ENCODE measurements at regions not wholly inside any gene's neighbourhood (a gene's known extent, or its start where the extent isn't known, plus 50 kb on each side); places are given as distances from the start of the nearest gene placed in this dataset.
"Not testable (repeated sequence)": the region's sequence is repeated elsewhere in the genome, so short reads cannot be mapped to it uniquely, and the experiment has no call there.

GRCh38 chr19:30111021-30111855 is 169.2 kb downstream of the URI1 start:
- Histone ChIP-seq H2AK5ac (ENCODE audit: low read length) (no peak overlapping the region), H3K79me2 (ENCODE audit: control insufficient read depth, insufficient read depth, low read length) (no peaks in the 10 kb centered on the region), H3K4me3 (ENCODE audit: low read length) (no peak overlapping the region), H2BK5ac (ENCODE audit: low read length) (no peak overlapping the region), H3K18ac (ENCODE audit: low read length) (no peak overlapping the region), H2BK120ac (ENCODE audit: low read depth, low read length) (no peak overlapping the region), H3K4ac (ENCODE audit: low read depth, low read length) (no peak overlapping the region), H3K27ac (ENCODE audit: low read depth, low read length) (no peak overlapping the region), H3K27me3 (ENCODE audit: insufficient read depth, low read length, poor library complexity) (no peaks in the 10 kb centered on the region), H2BK15ac (replicated peaks; ENCODE audit: low read depth) (no peak overlapping the region), H3K9ac (ENCODE audit: low read length) (no peak overlapping the region), H3K36me3 (ENCODE audit: control insufficient read depth, insufficient read depth, low read length) (no peaks in the 10 kb centered on the region), H3K4me2 (ENCODE audit: low read length) (no peak overlapping the region), H4K8ac (ENCODE audit: low read depth, low read length) (no peak overlapping the region), H3K79me1 (ENCODE audit: low read length) (no peaks in the 10 kb centered on the region), H3K56ac (ENCODE audit: low read length) (no peak overlapping the region), H3K4me1 (ENCODE audit: control insufficient read depth, low read depth, low read length) (no peaks in the 10 kb centered on the region), H4K5ac (ENCODE audit: low read length) (no peak overlapping the region), H3K23ac (ENCODE audit: low read length) (no peak overlapping the region)
- WGBS (ENCODE audit: extremely low coverage, insufficient coverage, low lambda C conversion rate) = no CpG with 5 or more reads among the region's 22 CpGs
- DNase-seq = no peak

- no peaks in the 10 kb centered on the region for H3K36me3 ChIP-seq (ENCODE audit: control insufficient read depth, insufficient read depth, low read length)
- H3K4ac ChIP-seq (ENCODE audit: low read depth, low read length) = no peak overlapping the region
- H4K5ac ChIP-seq (ENCODE audit: low read length) = no peak overlapping the region
- no peak overlapping the region for H2AK5ac ChIP-seq (ENCODE audit: low read length)
- H3K4me2 ChIP-seq (ENCODE audit: low read length) = no peak overlapping the region
- no peak overlapping the region for H2BK120ac ChIP-seq (ENCODE audit: low read depth, low read length)
- H3K4me1 ChIP-seq (ENCODE audit: control insufficient read depth, low read depth, low read length) = no peaks in the 10 kb centered on the region
- no peak for DNase-seq
- no peaks in the 10 kb centered on the region for H3K27me3 ChIP-seq (ENCODE audit: insufficient read depth, low read length, poor library complexity)
- H4K8ac ChIP-seq (ENCODE audit: low read depth, low read length) = no peak overlapping the region
- no peak overlapping the region for H3K23ac ChIP-seq (ENCODE audit: low read length)
- no peaks in the 10 kb centered on the region for H3K79me2 ChIP-seq (ENCODE audit: control insufficient read depth, insufficient read depth, low read length)
- no peak overlapping the region for H3K18ac ChIP-seq (ENCODE audit: low read length)
- H3K27ac ChIP-seq (ENCODE audit: low read depth, low read length) = no peak overlapping the region
- no peak overlapping the region for H2BK5ac ChIP-seq (ENCODE audit: low read length)
- H3K56ac ChIP-seq (ENCODE audit: low read length) = no peak overlapping the region
- H3K4me3 ChIP-seq (ENCODE audit: low read length) = no peak overlapping the region
- no CpG with 5 or more reads among the region's 9 CpGs for WGBS (ENCODE audit: extremely low coverage, insufficient coverage, low lambda C conversion rate)
- H3K79me1 ChIP-seq (ENCODE audit: low read length) = no peaks in the 10 kb centered on the region
- no peak overlapping the region for H2BK15ac ChIP-seq (replicated peaks; ENCODE audit: low read depth)
- no peak overlapping the region for H3K9ac ChIP-seq (ENCODE audit: low read length)
Observed at GRCh38 chr19:30112171-30112570, 170.1 kb downstream of the URI1 start.

- H3K27ac ChIP-seq (ENCODE audit: low read depth, low read length) = no peak overlapping the region
- no peak for DNase-seq
- H3K18ac ChIP-seq (ENCODE audit: low read length) = no peak overlapping the region
- no peaks in the 10 kb centered on the region for H3K79me1 ChIP-seq (ENCODE audit: low read length)
- H3K36me3 ChIP-seq (ENCODE audit: control insufficient read depth, insufficient read depth, low read length) = no peaks in the 10 kb centered on the region
- H2BK5ac ChIP-seq (ENCODE audit: low read length) = no peak overlapping the region
- no peak overlapping the region for H2AK5ac ChIP-seq (ENCODE audit: low read length)
- H3K4me3 ChIP-seq (ENCODE audit: low read length) = no peak overlapping the region
- no peaks in the 10 kb centered on the region for H3K4me1 ChIP-seq (ENCODE audit: control insufficient read depth, low read depth, low read length)
- no peak overlapping the region for H3K4ac ChIP-seq (ENCODE audit: low read depth, low read length)
- no CpG with 5 or more reads among the region's 8 CpGs for WGBS (ENCODE audit: extremely low coverage, insufficient coverage, low lambda C conversion rate)
- H3K27me3 ChIP-seq (ENCODE audit: insufficient read depth, low read length, poor library complexity) = no peaks in the 10 kb centered on the region
- H2BK15ac ChIP-seq (replicated peaks; ENCODE audit: low read depth) = no peak overlapping the region
- H4K8ac ChIP-seq (ENCODE audit: low read depth, low read length) = no peak overlapping the region
- H3K79me2 ChIP-seq (ENCODE audit: control insufficient read depth, insufficient read depth, low read length) = no peaks in the 10 kb centered on the region
- H2BK120ac ChIP-seq (ENCODE audit: low read depth, low read length) = no peak overlapping the region
- no peak overlapping the region for H3K9ac ChIP-seq (ENCODE audit: low read length)
- H3K23ac ChIP-seq (ENCODE audit: low read length) = no peak overlapping the region
- no peak overlapping the region for H3K56ac ChIP-seq (ENCODE audit: low read length)
- no peak overlapping the region for H3K4me2 ChIP-seq (ENCODE audit: low read length)
- H4K5ac ChIP-seq (ENCODE audit: low read length) = no peak overlapping the region
Observed at GRCh38 chr19:30112666-30113065, 170.6 kb downstream of the URI1 start.

GRCh38 chr19:30113186-30113585 is 171.1 kb downstream of the URI1 start:
- Histone ChIP-seq H3K4me3 (ENCODE audit: low read length) (no peak overlapping the region), H3K4me2 (ENCODE audit: low read length) (no peak overlapping the region), H3K9ac (ENCODE audit: low read length) (no peak overlapping the region), H2AK5ac (ENCODE audit: low read length) (no peak overlapping the region), H4K8ac (ENCODE audit: low read depth, low read length) (no peak overlapping the region), H3K18ac (ENCODE audit: low read length) (no peak overlapping the region), H3K23ac (ENCODE audit: low read length) (no peak overlapping the region), H3K36me3 (ENCODE audit: control insufficient read depth, insufficient read depth, low read length) (no peaks in the 10 kb centered on the region), H3K4ac (ENCODE audit: low read depth, low read length) (no peak overlapping the region), H3K27ac (ENCODE audit: low read depth, low read length) (no peak overlapping the region), H3K79me2 (ENCODE audit: control insufficient read depth, insufficient read depth, low read length) (no peaks in the 10 kb centered on the region), H2BK5ac (ENCODE audit: low read length) (no peak overlapping the region), H3K27me3 (ENCODE audit: insufficient read depth, low read length, poor library complexity) (no peaks in the 10 kb centered on the region), H3K56ac (ENCODE audit: low read length) (no peak overlapping the region), H2BK120ac (ENCODE audit: low read depth, low read length) (no peak overlapping the region), H3K79me1 (ENCODE audit: low read length) (no peaks in the 10 kb centered on the region), H4K5ac (ENCODE audit: low read length) (no peak overlapping the region), H3K4me1 (ENCODE audit: control insufficient read depth, low read depth, low read length) (no peaks in the 10 kb centered on the region), H2BK15ac (replicated peaks; ENCODE audit: low read depth) (no peak overlapping the region)
- no CpG with 5 or more reads among the region's 5 CpGs for WGBS (ENCODE audit: extremely low coverage, insufficient coverage, low lambda C conversion rate)
- no peak for DNase-seq

GRCh38 chr19:30114095-30114494 is 172.1 kb downstream of the URI1 start:
- not testable (repeated sequence) for H3K23ac ChIP-seq (ENCODE audit: low read length); H3K56ac ChIP-seq (ENCODE audit: low read length); H3K27ac ChIP-seq (ENCODE audit: low read depth, low read length); H2BK15ac ChIP-seq (replicated peaks; ENCODE audit: low read depth); H3K79me2 ChIP-seq (ENCODE audit: control insufficient read depth, insufficient read depth, low read length); H3K4me3 ChIP-seq (ENCODE audit: low read length); H3K36me3 ChIP-seq (ENCODE audit: control insufficient read depth, insufficient read depth, low read length); H3K4me1 ChIP-seq (ENCODE audit: control insufficient read depth, low read depth, low read length); DNase-seq; H2BK120ac ChIP-seq (ENCODE audit: low read depth, low read length); H3K4me2 ChIP-seq (ENCODE audit: low read length); H3K79me1 ChIP-seq (ENCODE audit: low read length); H2BK5ac ChIP-seq (ENCODE audit: low read length); H4K8ac ChIP-seq (ENCODE audit: low read depth, low read length); H3K9ac ChIP-seq (ENCODE audit: low read length); H3K27me3 ChIP-seq (ENCODE audit: insufficient read depth, low read length, poor library complexity); H2AK5ac ChIP-seq (ENCODE audit: low read length); H4K5ac ChIP-seq (ENCODE audit: low read length); H3K18ac ChIP-seq (ENCODE audit: low read length); H3K4ac ChIP-seq (ENCODE audit: low read depth, low read length)
- WGBS (ENCODE audit: extremely low coverage, insufficient coverage, low lambda C conversion rate) = no CpG with 5 or more reads among the region's 5 CpGs

- Histone ChIP-seq H3K56ac (ENCODE audit: low read length) (no peak overlapping the region), H3K23ac (ENCODE audit: low read length) (no peak overlapping the region), H3K4me3 (ENCODE audit: low read length) (no peak overlapping the region), H3K9ac (ENCODE audit: low read length) (no peak overlapping the region), H3K27me3 (ENCODE audit: insufficient read depth, low read length, poor library complexity) (no peaks in the 10 kb centered on the region), H2BK120ac (ENCODE audit: low read depth, low read length) (no peak overlapping the region), H3K79me1 (ENCODE audit: low read length) (no peaks in the 10 kb centered on the region), H3K4me2 (ENCODE audit: low read length) (no peak overlapping the region), H3K4ac (ENCODE audit: low read depth, low read length) (no peak overlapping the region), H2BK15ac (replicated peaks; ENCODE audit: low read depth) (no peak overlapping the region), H2BK5ac (ENCODE audit: low read length) (no peak overlapping the region), H4K5ac (ENCODE audit: low read length) (no peak overlapping the region), H3K27ac (ENCODE audit: low read depth, low read length) (no peak overlapping the region), H4K8ac (ENCODE audit: low read depth, low read length) (no peak overlapping the region), H3K79me2 (ENCODE audit: control insufficient read depth, insufficient read depth, low read length) (no peaks in the 10 kb centered on the region), H3K18ac (ENCODE audit: low read length) (no peak overlapping the region), H3K4me1 (ENCODE audit: control insufficient read depth, low read depth, low read length) (no peaks in the 10 kb centered on the region), H3K36me3 (ENCODE audit: control insufficient read depth, insufficient read depth, low read length) (no peaks in the 10 kb centered on the region), H2AK5ac (ENCODE audit: low read length) (no peak overlapping the region)
- DNase-seq = no peak
- no CpG with 5 or more reads among the region's 2 CpGs for WGBS (ENCODE audit: extremely low coverage, insufficient coverage, low lambda C conversion rate)
Observed at GRCh38 chr19:30115947-30116346, 173.9 kb downstream of the URI1 start.

Data from mesendoderm (in vitro differentiated cells).